GM03348 (cell line): ENCODE measurements at regions not wholly inside any gene's neighbourhood (a gene's known extent, or its start where the extent isn't known, plus 50 kb on each side); places are given as distances from the start of the nearest gene placed in this dataset.
"Not testable (repeated sequence)": the region's sequence is repeated elsewhere in the genome, so short reads cannot be mapped to it uniquely, and the experiment has no call there.

Source experiments
- DNase-seq: peaks from one replicate; pipeline ENCODE4 v3.0.0; 2012; ENCODE audit warnings: low spot score

GRCh38 chr4:188958346-188958745 lies 819.1 kb downstream of the TRIML1 start:
- no peak for DNase-seq

DNA sequence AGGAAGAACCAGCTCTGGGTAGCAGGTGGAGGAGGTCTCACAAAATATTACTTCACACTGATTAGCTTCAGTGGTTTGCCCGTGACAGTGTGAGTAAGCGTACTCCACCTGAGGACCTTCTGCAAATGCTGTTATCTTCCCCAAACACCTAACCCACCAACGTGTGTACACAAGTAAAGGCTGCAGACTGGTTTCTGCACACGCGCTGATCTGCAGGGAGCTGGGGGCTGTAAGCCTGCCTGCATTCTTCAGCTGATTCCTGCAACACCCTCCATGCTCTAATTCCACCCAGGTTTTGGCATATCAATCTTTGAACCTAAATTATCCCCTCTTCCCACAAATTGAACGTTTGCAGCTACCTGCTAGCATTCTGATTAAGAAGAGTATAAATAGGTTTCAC lies 820.2 kb downstream of the TRIML1 start:
- DNase-seq = no peak

DNA sequence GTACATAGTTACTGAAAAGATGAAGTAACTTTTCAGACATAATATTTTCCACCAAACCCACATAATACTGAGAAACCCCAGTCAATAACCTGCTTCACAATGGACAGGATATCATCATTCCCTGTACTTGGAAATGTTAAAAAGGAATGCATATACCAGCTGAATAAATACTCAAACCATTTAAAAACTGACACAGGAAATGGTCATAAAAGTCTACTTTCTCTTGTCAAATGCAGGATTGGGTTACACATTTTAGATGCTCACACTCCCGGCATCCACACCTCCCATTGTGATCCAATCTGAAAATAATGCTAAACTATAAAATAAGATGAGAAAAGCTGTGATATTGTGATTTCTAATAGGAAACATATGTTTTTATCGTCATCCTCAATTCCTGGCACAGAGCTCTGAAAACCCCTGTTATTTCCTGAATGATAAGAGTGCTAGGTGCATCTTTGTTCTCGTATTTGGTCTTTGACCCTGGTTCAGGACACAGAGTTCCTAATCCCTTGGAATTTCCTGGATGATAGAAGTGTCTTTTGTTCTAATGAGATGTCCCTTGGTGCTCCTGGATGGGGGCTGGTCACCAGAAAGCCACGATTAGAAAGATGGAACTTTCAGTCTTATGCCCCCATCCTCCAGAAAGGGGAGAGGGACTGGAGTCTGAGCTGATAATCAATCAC lies 821.3 kb downstream of the TRIML1 start:
- DNase-seq = no peak

- peak; percentile 19 for DNase-seq
Observed at GRCh38 chr4:188971125-188971524, 831.9 kb downstream of the TRIML1 start.

DNA sequence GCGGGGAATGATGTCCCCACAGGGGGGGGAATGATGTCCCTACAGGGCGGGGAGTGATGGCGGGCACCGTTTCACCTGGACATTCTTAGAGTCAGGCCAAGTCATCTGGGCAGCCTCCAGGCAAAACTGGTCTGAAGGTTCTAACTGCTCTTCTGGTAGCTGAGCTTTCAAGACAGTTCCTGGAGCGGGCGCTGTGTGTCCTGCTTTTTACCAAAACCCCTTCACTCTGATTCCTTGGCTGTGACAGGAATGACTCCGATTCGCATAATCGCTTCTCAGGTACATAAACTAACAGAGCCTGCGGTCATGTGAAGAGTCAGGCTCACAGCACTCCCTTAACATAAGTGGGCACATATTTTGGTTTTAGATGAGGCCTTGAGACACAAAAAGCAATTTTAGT lies 836.0 kb downstream of the TRIML1 start:
- DNase-seq = no peak

- DNase-seq = peak; percentile 33
Observed at GRCh38 chr4:188976644-188977115, 837.4 kb downstream of the TRIML1 start.

DNA sequence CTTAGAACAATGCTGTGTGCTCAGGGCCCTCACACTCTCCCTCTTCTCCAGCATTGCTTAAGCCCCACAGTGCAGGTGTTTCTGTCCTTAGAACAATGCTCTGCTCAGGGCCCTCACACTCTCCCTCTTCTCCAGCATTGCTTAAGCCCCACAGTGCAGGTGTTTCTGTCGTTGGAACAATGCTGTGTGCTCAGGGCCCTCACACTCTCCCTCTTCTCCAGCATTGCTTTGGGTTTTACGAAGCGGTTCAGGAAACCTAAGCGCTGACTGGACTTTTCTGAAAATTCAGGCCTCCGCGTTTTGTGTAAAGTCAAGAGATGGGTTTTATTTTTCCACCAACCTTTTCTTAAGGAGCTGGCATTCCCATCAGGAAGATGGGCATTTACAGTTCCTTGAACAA lies 838.0 kb downstream of the TRIML1 start:
- DNase-seq = not testable (repeated sequence)

DNA sequence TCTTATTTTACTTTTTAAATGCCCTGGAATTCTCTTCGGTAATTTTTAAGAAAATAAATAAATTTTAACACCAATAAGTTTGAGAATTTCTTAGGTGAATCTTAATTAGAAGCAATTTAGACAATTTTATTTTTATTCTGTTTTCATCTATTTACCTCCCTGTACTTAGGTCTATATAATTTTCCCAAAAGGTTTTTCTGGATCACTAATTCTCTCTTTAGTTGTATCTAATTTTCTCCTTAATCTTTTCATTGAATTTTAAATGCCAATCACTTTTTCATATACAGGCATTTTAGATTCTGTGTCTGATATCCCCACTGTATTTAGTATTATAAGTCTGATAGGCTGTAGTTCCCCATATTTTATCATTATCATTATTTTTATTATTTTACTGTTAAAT lies 845.3 kb downstream of the TRIML1 start:
- no peak for DNase-seq

DNA sequence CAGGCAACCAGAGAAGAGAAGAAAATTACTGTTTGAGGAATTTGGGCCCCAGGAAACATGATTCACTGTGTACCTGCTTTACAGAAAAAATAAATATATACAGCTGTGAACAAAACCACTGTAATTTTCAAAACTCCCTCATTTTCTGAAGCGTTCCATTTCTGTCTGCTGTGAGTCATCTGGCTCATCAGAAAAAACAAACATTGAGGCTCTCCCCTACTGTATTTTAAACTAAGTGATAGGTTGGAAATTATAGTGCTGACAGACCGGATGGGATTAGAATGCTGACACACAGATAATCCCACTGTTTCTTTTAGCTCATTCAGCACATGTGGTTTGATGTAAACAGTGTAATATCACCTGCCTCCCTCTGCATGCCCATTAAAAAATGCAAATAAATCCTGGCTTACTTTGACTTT lies 847.0 kb downstream of the TRIML1 start:
- DNase-seq = peak; percentile 36

- DNase-seq = no peak
Observed at GRCh38 chr4:188987011-188987410, 847.8 kb downstream of the TRIML1 start.

DNA sequence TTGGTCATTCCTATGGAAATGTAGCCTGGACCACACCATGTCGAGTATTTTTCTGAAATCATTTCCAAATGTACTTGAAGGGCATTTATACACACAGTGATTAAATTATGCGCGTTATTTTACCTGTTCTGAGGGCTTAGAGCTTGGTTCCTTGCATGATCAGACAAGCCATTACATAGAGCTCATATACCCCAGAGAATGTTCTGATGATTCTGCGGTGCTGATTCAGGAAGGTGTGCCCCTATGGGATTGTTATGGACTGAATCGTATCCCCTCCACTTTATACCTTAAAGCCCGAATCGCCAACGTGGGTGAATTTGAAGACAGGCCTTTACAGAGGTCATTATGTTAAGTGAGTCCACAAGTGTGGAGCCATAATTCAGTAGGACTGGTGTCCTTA lies 848.9 kb downstream of the TRIML1 start:
- no peak for DNase-seq

- no peak for DNase-seq
Observed at GRCh38 chr4:188989371-188989770, 850.1 kb downstream of the TRIML1 start.

GRCh38 chr4:188992706-188993105 lies 853.5 kb downstream of the TRIML1 start:
- peak; percentile 20 for DNase-seq

- no peak for DNase-seq
Observed at GRCh38 chr4:188993871-188994270, 854.6 kb downstream of the TRIML1 start.

DNA sequence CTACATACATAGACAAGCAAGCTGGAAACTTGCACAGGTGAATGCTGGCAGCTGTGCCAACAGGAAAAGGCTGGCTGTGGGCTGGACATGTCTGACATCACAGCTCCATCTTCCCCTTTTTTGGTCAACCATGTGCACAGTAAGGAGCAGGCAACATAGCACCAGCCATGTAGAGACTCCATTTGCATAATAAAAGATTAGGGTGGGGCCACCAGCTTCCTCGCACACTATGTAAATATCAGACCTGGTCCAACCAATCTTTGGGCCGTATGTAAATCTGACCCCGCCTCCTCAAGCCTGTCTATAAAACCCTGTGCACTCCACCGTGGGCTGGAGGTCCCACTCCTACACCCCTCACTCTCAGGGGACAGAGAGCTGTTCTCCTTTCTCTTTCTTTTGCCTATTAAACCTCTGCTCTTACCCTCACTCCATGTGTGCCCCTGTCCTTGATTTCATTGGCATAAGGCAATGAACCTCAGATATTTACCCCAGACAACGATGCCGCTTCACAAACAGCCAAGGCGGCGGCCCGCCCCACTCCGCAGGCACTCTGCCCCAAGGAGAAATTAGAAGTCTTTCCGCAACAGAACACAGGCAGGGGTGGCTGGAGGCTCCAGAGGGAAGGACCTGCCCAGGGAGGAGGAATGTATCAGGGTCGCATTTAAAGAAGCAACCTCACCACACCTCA lies 862.2 kb downstream of the TRIML1 start:
- DNase-seq = no peak

DNA sequence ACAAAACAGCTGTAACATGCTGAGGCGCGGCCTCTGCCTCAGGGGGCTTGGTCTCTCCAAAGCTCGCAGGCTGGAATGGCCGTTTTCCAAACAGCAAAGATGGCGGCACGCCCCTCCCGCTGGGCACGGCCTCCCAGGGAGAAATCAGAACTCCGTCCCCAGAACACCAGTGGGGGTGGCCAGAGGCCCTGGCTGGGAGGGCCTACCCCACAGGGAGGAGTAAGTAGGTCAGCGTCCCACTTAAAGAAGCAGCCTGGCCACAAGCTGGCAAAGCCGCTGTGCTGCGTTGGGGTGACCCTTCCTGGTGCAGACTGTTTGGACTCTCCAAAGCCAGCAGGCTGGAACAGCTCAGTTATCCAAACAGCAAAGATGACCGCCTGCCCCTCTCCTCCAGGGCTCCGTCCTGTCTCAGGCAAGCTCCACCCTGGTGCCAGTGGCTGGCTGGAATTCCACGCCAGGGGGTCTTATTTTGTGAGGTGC lies 862.8 kb downstream of the TRIML1 start:
- DNase-seq = no peak

DNA sequence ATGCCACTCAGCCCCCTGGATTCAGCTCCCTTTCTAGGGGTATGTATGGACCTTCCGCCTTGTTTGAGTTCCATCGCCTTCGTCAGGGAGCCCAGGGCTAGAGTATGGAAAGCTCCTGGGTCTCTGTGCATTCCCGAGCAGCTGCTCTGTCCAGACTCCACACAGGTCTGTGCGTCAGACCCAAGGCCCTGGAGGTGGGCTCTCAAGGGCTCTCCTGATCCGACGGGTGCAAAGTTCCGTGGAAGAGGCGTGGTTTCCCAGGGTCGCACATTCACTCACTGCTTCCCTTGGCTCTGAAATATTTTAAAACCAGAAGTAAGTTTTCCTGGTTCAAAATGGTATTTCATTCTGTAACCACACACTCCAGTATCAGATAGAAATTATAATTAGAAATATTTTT lies 863.2 kb downstream of the TRIML1 start:
- no peak for DNase-seq

DNA sequence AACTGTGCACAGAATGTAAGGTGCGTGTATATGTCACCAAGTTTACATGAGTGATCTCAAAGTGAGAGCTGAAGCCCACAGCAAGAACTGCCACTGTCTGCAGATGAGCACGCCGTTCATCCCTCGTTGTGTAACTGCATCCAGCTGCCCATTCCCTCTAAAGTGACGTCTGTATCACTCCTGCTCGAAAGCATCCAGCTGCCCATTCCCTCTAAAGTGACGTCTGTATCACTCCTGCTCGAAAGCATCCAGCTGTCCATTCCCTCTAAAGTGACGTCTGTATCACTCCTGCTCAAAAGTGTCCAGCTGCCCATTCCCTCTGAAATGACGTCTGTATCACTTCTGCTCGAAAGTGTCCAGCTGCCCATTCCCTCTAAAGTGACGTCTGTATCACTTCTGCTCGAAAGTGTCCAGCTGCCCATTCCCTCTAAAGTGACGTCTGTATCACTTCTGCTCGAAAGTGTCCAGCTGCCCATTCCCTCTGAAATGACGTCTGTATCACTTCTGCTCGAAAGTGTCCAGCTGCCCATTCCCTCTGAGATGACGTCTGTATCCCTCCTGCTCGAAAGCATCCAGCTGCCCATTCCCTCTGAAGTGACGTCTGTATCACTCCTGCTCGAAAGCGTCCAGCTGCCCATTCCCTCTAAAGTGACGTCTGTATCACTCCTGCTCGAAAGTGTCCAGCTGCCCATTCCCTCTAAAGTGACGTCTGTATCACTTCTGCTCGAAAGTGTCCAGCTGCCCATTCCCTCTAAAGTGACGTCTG lies 871.4 kb downstream of the TRIML1 start:
- DNase-seq = not testable (repeated sequence)

DNA sequence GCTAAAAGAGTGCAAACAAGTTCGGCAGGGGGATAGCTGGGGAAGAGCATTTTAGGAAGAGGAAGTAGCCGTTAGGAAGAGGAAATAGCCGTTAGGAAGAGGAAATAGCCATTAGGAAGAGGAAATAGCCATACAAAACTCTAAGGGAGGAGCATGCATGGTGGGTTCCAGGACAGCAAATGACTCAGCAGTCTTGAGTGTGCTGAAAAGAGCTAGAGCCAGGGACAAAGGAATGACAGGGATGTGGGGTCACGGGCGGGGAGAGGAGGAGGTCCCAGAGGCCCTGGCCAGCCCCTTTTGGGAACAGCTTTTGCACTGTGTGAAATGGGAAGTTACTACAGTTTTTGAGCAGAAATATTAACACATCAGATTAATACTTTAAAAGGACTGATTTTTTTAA lies 882.6 kb downstream of the TRIML1 start:
- DNase-seq = peak; percentile 43

GRCh38 chr4:189022440-189023035 lies 883.3 kb downstream of the TRIML1 start:
- peak; percentile 42 for DNase-seq

DNA sequence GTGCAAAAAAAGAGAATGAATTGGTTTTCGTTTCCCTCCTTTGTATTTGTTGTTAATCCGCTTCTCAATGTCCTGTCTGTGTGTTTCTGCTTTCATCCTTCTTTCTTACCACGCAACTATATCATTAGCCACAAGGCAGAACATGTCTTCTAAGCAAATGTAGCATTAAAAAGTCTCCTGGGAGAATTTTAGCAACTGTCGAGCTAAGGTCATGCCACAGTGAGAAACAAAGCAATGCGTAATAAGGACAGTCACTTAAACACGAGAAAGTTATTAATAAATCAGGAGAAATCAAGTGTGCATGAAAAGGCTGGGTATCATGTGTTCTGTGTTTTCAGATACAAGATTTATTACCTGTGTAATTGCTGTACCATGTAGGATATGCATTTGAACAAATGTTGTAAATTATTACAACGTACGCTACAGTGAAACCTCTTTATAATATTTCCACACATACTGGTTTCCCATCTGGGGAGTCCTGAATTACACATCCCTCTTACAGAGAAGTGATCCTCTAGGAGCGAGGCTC lies 890.8 kb downstream of the TRIML1 start:
- DNase-seq = no peak
